ENCODE measurements at regions not wholly inside any gene's neighbourhood (a gene's known extent, or its start where the extent isn't known, plus 50 kb on each side); places are given as distances from the start of the nearest gene placed in this dataset.
A peak's percentile ranks its signal among the peaks of the same experiment; 100 is the strongest.

GRCh38 chr5:56420323-56420722 lies 187.2 kb upstream of the ANKRD55 start:
- DNase-seq (ENCODE audit: unreplicated experiment): no peak
- ChIA-PET POLR2A (interaction anchor here (1.3 kb wide), 1 partner anchor 20 kb away, joined by 4 read pairs; no protein-coding TSS in a partner anchor), CTCF (no interaction called here)
- H3K4me3 Mint-ChIP-seq (ENCODE audit: unreplicated experiment): no peak overlapping the region
- H3K27ac Mint-ChIP-seq (ENCODE audit: low read depth, unreplicated experiment): no peak overlapping the region
- no peaks in the 10 kb centered on the region for H3K36me3 Mint-ChIP-seq (ENCODE audit: insufficient read depth, unreplicated experiment)
- peaks cover 17% of the 10 kb centered on the region for H3K9me3 Mint-ChIP-seq (ENCODE audit: unreplicated experiment)
- peaks cover 7% of the 10 kb centered on the region for H3K4me1 Mint-ChIP-seq (ENCODE audit: insufficient read depth, unreplicated experiment)
- H3K27me3 Mint-ChIP-seq (ENCODE audit: insufficient read depth, unreplicated experiment): no peaks in the 10 kb centered on the region
- intact Hi-C loops (cut with micrococcal nuclease): no loop called here
- TF ChIP-seq, protein P1, sequence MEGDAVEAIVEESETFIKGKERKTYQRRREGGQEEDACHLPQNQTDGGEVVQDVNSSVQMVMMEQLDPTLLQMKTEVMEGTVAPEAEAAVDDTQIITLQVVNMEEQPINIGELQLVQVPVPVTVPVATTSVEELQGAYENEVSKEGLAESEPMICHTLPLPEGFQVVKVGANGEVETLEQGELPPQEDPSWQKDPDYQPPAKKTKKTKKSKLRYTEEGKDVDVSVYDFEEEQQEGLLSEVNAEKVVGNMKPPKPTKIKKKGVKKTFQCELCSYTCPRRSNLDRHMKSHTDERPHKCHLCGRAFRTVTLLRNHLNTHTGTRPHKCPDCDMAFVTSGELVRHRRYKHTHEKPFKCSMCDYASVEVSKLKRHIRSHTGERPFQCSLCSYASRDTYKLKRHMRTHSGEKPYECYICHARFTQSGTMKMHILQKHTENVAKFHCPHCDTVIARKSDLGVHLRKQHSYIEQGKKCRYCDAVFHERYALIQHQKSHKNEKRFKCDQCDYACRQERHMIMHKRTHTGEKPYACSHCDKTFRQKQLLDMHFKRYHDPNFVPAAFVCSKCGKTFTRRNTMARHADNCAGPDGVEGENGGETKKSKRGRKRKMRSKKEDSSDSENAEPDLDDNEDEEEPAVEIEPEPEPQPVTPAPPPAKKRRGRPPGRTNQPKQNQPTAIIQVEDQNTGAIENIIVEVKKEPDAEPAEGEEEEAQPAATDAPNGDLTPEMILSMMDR (IDR thresholded peaks at IDR 0.05; ENCODE audit: unreplicated experiment): no peak
- BruUV-seq (replicated peaks): no TSS peak

DNA sequence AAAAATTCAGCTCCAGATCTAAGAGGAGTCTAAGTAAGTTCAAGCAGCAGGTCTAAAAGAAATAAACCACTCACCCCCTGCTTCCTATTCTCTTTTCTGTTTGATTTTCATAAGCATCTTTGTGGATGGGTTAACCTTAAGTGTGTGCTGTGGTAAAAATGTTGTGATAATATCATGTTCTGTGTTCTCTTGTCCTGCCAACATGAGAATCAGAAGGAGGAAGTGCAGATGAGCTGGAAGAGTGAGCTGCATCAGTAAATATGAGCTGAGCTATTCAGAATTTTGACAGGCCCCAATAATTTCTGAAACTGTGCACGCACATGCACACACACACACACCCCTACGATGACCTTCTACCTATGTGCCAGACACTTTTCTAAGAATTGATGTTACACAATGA lies 186.5 kb upstream of the ANKRD55 start:
- BruUV-seq (replicated peaks): no TSS peak
- ChIA-PET POLR2A (interaction anchor here (0.7 to 1.3 kb wide), 2 partner anchors 21 to 240 kb away, joined by 4 read pairs; no protein-coding TSS in a partner anchor), CTCF (interaction anchor here (0.6 to 0.7 kb wide), 2 partner anchors 149 to 1203 kb away, joined by 3 to 4 read pairs; no protein-coding TSS in a partner anchor)
- no peaks in the 10 kb centered on the region for H3K27me3 Mint-ChIP-seq (ENCODE audit: insufficient read depth, unreplicated experiment)
- DNase-seq (ENCODE audit: unreplicated experiment): no peak
- H3K27ac Mint-ChIP-seq (ENCODE audit: low read depth, unreplicated experiment): no peak overlapping the region
- intact Hi-C loops (cut with micrococcal nuclease): no loop called here
- no peak overlapping the region for H3K4me3 Mint-ChIP-seq (ENCODE audit: unreplicated experiment)
- H3K9me3 Mint-ChIP-seq (ENCODE audit: unreplicated experiment): peaks cover 17% of the 10 kb centered on the region
- TF ChIP-seq, protein P1 (IDR thresholded peaks at IDR 0.05; ENCODE audit: unreplicated experiment): no peak
- H3K4me1 Mint-ChIP-seq (ENCODE audit: insufficient read depth, unreplicated experiment): peaks cover 10% of the 10 kb centered on the region
- H3K36me3 Mint-ChIP-seq (ENCODE audit: insufficient read depth, unreplicated experiment): no peaks in the 10 kb centered on the region

DNA sequence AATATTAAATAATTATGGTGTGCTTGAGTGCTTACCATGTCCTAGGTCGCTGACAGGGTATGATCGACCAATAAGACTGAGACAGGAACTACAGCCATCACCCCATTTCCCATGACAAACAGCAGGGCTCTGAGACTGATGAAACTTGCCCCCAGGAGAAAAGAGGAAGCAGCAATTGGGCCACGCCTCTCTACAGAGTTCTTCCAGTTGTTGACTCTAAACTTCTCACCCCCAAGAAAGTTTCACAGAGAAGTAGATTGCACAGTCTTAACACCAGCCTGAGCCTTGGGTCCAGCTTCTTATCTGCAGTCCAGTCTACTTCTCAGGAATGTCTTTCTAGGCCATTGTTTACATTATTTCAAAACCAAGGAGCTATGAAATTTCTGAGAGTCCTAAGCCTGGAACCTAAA lies 182.2 kb upstream of the ANKRD55 start:
- CTCF ChIA-PET: interaction anchor here (1.0 kb wide), 1 partner anchor 35 kb away, joined by 3 read pairs; no protein-coding TSS in a partner anchor
- TF ChIP-seq, protein P1 (IDR thresholded peaks at IDR 0.05; ENCODE audit: unreplicated experiment): no peak

DNA sequence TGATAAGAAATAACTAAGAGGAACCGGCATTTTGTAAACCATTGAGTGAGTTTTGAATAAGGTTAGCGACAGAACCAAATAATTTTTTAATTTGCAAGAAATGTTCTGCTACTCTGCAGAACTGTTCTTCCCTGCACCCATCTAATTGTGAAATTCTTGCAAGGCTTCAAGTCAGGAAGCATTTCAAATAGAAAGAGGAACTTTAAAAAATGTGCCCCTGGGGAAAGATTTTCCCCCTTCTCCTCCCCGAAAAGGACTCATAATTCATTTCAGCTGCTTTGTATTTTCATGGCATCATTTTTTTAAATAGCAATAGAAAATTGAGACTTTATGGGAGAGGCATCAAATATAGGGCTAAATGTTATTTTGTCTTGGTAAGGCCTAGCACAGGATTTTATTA lies 180.9 kb upstream of the ANKRD55 start:
- no TSS peak for BruUV-seq (replicated peaks)
- H3K27me3 Mint-ChIP-seq (ENCODE audit: insufficient read depth, unreplicated experiment): no peaks in the 10 kb centered on the region
- H3K4me1 Mint-ChIP-seq (ENCODE audit: insufficient read depth, unreplicated experiment): peaks cover 22% of the 10 kb centered on the region
- ChIA-PET CTCF (interaction anchor here (0.6 kb wide), 3 partner anchors 96 to 148 kb away, joined by 3 to 7 read pairs (median 3); no protein-coding TSS in a partner anchor), POLR2A (interaction anchor here (0.6 to 0.7 kb wide), 2 partner anchors 11 to 1164 kb away, joined by 3 read pairs; no protein-coding TSS in a partner anchor)
- H3K4me3 Mint-ChIP-seq (ENCODE audit: unreplicated experiment): no peak overlapping the region
- TF ChIP-seq, protein P1 (IDR thresholded peaks at IDR 0.05; ENCODE audit: unreplicated experiment): no peak
- H3K36me3 Mint-ChIP-seq (ENCODE audit: insufficient read depth, unreplicated experiment): no peaks in the 10 kb centered on the region
- intact Hi-C loops (cut with micrococcal nuclease): no loop called here
- H3K27ac Mint-ChIP-seq (ENCODE audit: low read depth, unreplicated experiment): no peak overlapping the region
- peaks cover 6% of the 10 kb centered on the region for H3K9me3 Mint-ChIP-seq (ENCODE audit: unreplicated experiment)
- DNase-seq (ENCODE audit: unreplicated experiment): no peak

More for the DNA sequence above, 182.2 kb upstream of the ANKRD55 start:
- Mint-ChIP-seq H3K36me3 (ENCODE audit: insufficient read depth, unreplicated experiment) (no peaks in the 10 kb centered on the region), H3K4me1 (ENCODE audit: insufficient read depth, unreplicated experiment) (peaks cover 14% of the 10 kb centered on the region), H3K27ac (ENCODE audit: low read depth, unreplicated experiment) (no peak overlapping the region), H3K9me3 (ENCODE audit: unreplicated experiment) (peaks cover 14% of the 10 kb centered on the region), H3K4me3 (ENCODE audit: unreplicated experiment) (no peak overlapping the region), H3K27me3 (ENCODE audit: insufficient read depth, unreplicated experiment) (no peaks in the 10 kb centered on the region)
- no TSS peak for BruUV-seq (replicated peaks)
- intact Hi-C loops (cut with micrococcal nuclease): no loop called here
- POLR2A ChIA-PET: interaction anchor here (0.7 kb wide), 1 partner anchor 115 kb away, joined by 4 read pairs; no protein-coding TSS in a partner anchor
- DNase-seq (ENCODE audit: unreplicated experiment): peak; percentile 44

Measured in MCF 10A (cell line).